ENCODE measurements at regions not wholly inside any gene's neighbourhood (a gene's known extent, or its start where the extent isn't known, plus 50 kb on each side); places are given as distances from the start of the nearest gene placed in this dataset.

DNA sequence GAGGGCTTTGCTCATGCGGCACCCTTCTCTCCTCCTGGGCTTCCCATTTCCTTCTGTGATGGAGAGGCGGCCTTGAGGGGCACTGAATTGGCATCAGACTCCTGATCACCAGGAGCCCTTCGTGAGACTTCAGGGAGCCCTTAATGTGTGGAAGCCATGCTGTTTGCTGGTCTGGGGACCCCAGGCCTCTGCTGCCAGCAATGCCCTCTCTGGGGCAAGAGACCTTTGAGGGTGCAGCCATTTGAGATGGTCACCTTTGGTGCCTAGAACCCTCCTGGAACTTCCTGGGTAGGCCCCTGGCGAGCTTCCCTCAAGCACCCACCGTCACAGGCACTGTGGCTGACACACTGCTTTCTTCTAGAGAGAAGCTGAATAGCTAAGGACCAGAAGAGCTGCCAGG, 338.7 kb upstream of the IRX4 start:
- no peak overlapping the region for H3K4me3 ChIP-seq (replicated peaks; ENCODE audit: low read depth, low read length)
- TF ChIP-seq, protein P1, sequence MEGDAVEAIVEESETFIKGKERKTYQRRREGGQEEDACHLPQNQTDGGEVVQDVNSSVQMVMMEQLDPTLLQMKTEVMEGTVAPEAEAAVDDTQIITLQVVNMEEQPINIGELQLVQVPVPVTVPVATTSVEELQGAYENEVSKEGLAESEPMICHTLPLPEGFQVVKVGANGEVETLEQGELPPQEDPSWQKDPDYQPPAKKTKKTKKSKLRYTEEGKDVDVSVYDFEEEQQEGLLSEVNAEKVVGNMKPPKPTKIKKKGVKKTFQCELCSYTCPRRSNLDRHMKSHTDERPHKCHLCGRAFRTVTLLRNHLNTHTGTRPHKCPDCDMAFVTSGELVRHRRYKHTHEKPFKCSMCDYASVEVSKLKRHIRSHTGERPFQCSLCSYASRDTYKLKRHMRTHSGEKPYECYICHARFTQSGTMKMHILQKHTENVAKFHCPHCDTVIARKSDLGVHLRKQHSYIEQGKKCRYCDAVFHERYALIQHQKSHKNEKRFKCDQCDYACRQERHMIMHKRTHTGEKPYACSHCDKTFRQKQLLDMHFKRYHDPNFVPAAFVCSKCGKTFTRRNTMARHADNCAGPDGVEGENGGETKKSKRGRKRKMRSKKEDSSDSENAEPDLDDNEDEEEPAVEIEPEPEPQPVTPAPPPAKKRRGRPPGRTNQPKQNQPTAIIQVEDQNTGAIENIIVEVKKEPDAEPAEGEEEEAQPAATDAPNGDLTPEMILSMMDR (IDR thresholded peaks at IDR 0.05; ENCODE audit: low read depth, low read length, missing control alignments) = no peak
- no peak for DNase-seq (ENCODE audit: extremely low read depth, low read depth)

DNA sequence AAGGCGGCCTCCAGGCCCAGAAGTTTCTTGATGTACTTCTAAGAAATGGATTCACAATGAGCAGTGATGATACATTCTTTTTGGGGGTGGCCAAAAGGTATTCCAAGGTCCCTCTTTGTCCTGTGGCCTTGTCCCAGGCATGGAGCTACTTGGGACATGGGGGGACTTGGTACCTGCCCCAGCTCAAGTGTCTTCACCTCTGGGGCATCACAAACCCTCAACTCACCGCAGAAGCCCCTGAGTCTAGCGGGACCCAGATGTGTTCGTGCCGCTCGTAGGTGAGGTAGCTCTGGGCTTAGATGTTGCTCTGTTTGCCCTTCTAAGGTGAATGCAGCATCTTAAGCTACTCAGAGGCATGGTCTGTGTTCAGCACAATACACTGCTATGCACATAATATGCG, 338.0 kb upstream of the IRX4 start:
- TF ChIP-seq, protein P1 (IDR thresholded peaks at IDR 0.05; ENCODE audit: low read depth, low read length, missing control alignments) = no peak
- no peak for DNase-seq (ENCODE audit: extremely low read depth, low read depth)
- no peak overlapping the region for H3K4me3 ChIP-seq (replicated peaks; ENCODE audit: low read depth, low read length)

DNA sequence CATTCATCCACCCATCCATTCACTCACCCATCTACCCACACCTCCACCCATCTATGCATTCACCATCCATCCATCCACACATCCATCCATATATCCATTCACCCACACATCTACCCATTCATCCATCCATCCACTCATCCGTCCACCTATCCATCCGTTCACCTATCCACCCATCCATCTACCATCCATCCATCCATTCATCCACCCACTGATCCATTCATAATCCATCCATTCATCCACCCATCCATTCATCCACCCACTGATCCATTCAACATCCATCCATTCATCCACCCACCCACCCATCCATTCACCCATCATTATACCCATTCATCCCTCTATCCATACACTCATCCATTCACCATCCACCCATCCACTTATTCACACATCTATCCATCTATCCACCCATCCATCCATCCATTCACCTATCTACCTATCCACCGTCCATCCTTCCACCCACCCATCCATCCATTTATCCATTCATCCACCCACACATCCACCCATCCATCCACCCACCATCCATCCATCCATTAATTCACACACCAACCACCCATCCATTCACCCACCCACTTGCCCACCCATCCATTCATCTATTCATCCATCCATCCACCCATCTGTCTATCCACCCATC, 336.5 kb upstream of the IRX4 start:
- no peak overlapping the region for H3K4me3 ChIP-seq (replicated peaks; ENCODE audit: low read depth, low read length)
- DNase-seq (ENCODE audit: extremely low read depth, low read depth) = no peak
- TF ChIP-seq, protein P1 (IDR thresholded peaks at IDR 0.05; ENCODE audit: low read depth, low read length, missing control alignments) = no peak

DNA sequence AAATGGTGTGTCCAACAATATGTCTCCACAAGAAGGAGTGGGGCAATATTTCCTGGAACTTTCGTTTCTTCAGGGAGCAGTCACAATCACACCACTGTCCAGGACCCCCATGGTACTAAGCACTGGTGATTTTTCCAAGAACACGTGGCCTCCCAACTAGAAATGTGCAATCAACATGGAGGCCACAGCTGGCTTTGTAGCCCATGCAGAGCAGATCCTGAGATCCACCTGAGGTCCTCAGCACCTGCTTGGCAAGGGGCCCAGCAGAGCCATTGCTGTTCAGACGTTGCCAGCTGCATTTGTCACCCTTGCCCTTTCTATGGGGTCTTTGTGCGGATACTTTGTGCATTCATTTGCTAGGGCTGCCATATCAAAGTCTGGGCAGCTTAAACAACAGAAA, 334.5 kb upstream of the IRX4 start:
- TF ChIP-seq, protein P1 (IDR thresholded peaks at IDR 0.05; ENCODE audit: low read depth, low read length, missing control alignments) = no peak
- DNase-seq (ENCODE audit: extremely low read depth, low read depth) = no peak

DNA sequence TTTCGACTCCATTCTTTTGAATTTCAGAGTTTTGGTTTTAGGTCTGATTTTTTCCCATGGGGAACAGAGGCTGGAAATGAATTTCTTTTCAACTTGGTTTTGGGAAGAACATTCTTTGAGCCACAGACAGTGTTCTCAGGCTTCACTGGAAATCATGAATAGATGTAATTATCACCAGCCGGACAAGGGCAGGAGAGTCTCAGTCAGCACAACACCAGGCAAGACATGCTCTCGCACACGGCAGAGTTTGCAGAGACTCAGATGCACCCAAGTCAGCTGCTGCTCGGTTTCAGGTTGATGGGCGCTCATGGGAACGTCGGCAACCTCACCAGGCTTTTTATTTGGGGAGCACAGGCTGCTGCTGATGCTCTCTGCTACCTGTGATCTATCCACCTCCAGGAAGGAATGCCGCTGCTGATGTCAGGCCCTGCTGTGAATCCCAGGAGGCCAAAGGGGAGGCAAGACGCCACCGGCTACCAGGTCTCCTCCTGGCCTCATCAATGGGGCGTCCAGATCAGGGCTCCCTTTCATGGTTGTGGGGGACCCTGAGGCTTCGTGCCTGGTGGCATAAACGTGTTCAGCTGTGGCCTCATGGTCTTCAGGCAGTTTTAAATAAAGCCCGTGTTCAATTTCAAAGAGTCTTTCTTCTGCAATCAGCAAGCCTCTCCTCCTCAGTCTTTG, 332.3 kb upstream of the IRX4 start:
- TF ChIP-seq, protein P1 (IDR thresholded peaks at IDR 0.05; ENCODE audit: low read depth, low read length, missing control alignments) = no peak
- no peak for DNase-seq (ENCODE audit: extremely low read depth, low read depth)
- H3K4me3 ChIP-seq (replicated peaks; ENCODE audit: low read depth, low read length) = no peak overlapping the region

More for the DNA sequence above, 334.5 kb upstream of the IRX4 start:
- H3K4me3 ChIP-seq (replicated peaks; ENCODE audit: low read depth, low read length) = no peak overlapping the region

DNA sequence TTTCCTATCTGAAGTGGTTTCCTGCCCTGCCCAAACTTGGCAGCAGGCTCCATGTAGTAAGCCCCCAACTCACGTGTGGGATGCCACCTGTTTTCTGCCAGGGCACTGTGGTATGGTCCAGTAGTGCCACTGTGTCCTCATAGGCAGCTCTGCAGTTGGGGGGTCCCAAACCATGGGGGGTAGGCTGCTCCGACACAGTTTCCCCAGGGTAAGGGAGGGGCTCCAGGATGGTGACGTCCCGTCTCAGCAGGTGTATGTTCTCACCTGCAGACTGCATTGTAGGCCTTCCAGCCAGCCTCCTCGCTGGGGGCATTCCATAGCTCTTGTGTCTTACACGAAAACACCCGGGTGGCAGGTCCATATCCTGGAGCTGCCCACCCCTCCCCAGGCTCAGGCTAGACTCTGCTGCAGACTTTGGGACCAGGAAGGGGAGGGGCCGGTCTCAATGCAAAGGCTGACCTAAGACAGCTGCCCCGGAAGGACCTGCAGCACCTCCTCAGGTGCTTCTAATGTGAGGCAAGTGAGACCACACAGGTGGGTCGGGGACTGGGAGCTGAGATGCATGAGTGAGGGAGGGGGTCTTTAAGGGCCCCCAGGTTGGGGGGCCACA, 330.5 kb upstream of the IRX4 start:
- no peak for DNase-seq (ENCODE audit: extremely low read depth, low read depth)
- H3K4me3 ChIP-seq (replicated peaks; ENCODE audit: low read depth, low read length) = no peak overlapping the region
- TF ChIP-seq, protein P1 (IDR thresholded peaks at IDR 0.05; ENCODE audit: low read depth, low read length, missing control alignments) = no peak
